ENCODE measurements at regions not wholly inside any gene's neighbourhood (a gene's known extent, or its start where the extent isn't known, plus 50 kb on each side); places are given as distances from the start of the nearest gene placed in this dataset.
"Not testable (repeated sequence)": the region's sequence is repeated elsewhere in the genome, so short reads cannot be mapped to it uniquely, and the experiment has no call there.

GRCh38 chr14:87628780-87629179, 364.2 kb downstream of the GALC start:
- no peak for DNase-seq

GRCh38 chr14:87628129-87628528, 364.9 kb downstream of the GALC start:
- DNase-seq = peak; percentile 90

GRCh38 chr14:87626266-87626665, 366.7 kb downstream of the GALC start:
- DNase-seq = no peak

DNA sequence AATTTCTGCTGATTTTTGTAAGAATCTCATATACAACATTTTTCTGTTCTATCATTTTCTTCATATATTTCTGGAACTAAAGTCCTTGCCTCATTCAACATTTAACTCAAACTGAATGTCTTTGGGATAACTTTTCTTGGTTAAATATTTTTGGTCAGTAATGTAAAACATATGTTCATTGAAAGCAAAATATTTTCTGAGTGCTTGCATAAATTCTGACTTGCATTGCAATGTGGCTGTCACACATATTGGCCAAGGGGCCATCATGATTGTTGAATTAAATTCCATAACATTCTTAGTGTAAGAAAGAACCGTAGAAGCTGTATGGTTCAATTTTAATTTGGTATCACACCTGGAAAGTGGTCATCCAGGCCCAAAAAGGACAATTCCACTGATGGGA, 369.4 kb downstream of the GALC start:
- DNase-seq = no peak

DNA sequence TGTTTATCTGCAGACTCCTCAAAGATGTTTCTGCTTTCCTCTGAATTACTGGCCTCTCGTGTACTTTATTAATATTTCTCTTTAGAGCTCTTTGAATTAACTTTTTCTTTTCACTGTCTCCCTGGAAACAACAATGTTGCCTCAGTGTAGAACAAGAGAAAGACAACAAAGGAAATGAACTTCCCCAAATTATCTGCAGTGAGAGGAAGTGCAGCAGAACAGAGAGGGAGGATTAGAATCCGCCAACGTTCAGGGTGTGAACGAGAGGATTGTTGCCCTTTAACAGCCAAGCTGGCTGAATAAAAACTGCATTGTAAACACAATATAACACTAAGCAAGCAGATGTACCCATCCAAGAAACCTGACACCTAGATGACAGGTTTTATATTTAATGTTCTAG, 375.9 kb downstream of the GALC start:
- DNase-seq = no peak

DNA sequence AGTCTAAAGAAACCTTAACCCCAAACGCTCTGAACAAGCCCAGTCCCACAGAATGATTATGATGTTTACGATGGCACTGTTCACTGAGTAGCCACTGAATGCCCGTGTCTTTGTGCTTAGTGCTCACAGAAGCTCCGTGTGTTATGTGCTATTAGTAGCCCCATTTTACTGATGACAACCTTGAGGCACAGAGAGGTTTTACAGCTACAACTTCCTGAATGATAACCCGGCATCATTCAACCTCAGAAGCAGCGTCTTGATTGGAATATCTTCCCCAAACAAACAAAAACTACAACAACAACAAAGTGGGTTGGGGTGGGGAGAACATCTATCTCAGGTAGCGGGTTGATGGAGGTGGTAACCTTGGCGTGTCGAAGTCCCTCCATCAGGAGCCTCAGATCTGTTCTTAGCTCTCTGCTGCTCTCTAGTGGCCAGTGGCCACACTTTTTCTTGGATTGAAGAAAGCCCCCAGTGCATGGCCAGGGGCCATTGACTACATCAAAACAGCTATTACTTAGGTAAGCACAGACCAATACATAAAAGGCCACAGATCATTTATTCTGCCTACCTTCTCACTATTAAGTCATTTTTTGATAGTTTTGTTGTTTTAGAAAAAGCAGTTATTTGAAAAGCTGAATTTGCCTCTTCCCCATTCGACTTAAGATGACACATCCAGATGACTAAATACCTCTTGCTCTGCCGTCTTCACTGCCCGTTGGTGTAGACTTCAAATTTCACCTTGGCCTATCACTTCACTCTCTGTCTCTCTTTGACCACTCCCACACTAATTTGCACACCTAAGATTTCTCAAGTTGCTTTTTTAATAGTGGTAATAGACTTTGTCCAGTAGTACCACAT, 376.9 kb downstream of the GALC start:
- DNase-seq = peak; percentile 85

DNA sequence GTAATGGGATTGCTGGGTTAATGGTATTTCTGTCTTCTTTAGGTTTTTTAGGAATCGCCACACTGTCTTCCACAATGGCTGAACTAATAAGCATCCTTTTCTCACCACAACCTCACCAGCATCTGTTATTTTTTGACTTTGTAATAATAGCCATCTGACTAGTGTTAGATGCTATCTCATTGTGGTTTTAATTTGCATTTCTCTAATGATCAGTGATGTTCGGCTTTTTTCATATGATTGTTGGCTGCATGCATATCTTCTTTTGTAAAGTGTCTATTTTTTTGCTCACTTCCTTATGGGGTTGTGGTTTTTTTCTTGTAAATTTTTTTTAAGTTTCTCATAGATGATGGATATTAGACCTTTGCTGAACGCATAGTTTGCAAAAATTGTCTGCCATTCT, 377.9 kb downstream of the GALC start:
- DNase-seq = no peak

GRCh38 chr14:87613881-87614280, 379.1 kb downstream of the GALC start:
- no peak for DNase-seq

GRCh38 chr14:87607056-87607455, 385.9 kb downstream of the GALC start:
- not testable (repeated sequence) for DNase-seq

DNA sequence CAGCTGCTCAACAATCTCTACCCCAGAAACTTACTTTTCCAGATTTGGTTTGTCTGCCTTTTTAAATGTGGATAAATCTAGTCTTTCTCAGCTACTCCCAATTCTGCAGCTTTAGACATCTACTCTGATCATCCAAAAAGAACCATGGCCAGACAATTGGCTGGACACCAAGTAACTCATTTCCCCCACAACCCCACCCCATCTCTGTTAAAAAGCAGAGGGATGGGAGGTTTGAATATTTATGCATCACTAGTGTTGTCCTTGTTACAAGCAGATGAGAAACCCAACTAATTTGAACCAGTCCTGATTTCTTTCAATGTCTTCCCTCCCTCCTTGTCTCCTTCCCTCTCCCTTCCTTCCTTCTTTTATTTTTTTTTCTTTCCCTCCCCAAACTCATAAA, 391.9 kb downstream of the GALC start:
- DNase-seq = no peak

DNA sequence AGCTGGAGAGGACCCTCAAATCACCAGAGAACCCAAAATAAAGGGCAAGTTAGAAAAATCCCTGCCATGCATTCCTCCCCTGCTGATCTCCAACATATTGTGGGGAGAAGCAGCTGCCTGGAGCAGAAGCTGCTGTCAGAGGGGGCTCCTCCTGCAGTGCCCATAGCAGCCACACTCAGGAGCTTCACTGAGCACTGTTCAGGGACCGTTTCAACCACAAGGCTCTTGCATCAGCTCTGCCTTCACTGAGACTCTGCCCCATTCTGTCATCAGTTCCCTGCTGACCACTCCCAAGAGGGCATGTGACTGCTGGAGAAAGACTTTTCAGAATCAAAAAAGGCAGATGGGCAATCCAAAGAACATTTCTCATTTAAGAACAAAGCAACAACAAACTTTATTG, 392.7 kb downstream of the GALC start:
- DNase-seq = no peak

- no peak for DNase-seq
These were observed 411.7 kb downstream of the GALC start for GRCh38 chr14:87581298-87581697.

- no peak for DNase-seq
These were observed 413.9 kb downstream of the GALC start for GRCh38 chr14:87579036-87579435.

- DNase-seq = no peak
These were observed 417.6 kb downstream of the GALC start for GRCh38 chr14:87575378-87575777.

GRCh38 chr14:87573591-87573990, 419.4 kb downstream of the GALC start:
- no peak for DNase-seq

GRCh38 chr14:87567618-87568295, 425.2 kb downstream of the GALC start:
- DNase-seq = peak; percentile 25

- peak; percentile 49 for DNase-seq
These were observed 426.0 kb downstream of the GALC start for GRCh38 chr14:87566991-87567390.

DNA sequence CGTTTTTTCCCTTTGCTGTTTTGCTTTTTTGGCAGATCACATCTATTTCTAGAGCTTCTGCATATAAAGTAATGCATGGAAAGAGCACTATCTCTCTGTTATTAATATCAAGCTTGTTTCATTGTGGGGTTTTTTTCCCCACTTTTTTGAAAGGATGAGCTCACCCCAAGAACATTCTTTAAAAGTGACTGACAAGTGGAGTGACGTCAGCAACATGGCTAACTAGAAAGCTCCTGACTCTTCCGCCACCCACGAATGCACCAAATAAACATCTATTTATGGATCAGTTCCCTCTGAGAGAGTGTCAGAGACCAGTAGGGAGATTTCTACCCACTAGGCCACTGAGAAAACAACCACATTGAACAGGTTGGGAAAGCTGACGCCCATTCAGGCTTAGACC, 445.4 kb downstream of the GALC start:
- no peak for DNase-seq

DNA sequence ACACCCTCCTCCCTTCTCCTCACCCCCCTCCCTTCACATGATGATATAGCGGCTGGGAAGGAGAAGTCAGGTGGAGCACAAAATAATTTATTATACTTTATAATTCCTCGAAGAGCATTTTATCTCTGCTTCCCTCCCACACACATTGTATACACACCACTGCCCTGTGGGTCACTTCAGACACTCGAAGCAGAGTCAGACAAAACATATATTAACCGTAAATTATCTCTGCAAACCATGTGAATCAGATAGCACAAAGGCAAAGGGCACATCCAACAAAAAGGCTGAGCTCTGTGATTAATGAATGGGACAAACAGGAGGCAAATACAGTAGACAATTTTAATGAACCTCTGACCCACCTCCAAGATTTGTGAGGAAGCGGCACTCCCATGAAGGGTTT, 450.7 kb downstream of the GALC start:
- DNase-seq = no peak

- DNase-seq = no peak
These were observed 452.6 kb downstream of the GALC start for GRCh38 chr14:87540339-87540738.

GRCh38 chr14:87529081-87529480, 463.9 kb downstream of the GALC start:
- no peak for DNase-seq

DNA sequence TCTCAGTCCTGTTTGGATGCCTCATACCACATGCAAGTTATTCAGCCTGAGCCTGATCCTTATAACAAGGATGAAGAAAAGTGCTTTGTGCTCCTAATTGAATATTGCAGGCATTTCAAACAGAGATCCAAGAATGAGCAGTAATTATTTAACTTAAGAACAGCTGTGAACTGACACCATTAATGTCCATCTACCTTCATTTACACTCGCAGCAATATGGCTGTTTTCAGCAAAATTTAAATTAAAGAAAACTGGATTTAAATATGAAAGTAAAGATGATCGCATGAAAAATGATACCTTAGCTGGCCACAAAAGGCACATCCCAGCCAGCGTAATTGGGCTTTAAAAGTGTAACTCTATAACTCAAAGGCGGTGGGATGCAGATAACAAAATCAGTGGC, 466.3 kb downstream of the GALC start:
- no peak for DNase-seq

DNA sequence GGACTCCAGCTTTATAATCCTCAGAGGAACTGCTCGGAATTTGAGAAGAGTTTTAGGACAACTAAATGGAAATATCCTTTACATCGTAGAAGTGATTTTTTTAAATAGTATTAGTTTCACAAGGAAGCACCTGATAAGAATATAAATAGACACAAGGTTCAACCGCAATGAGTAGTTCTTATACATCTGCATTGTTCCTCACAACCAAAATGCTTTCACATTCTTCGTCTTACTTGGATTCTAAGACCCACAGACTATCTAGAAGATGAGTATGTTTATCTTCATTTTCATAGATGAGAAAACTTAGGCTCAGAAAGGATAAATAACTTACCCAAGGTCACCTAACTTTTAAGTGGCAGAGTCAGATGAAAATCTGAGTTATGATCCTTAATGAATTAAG, 469.0 kb downstream of the GALC start:
- DNase-seq = no peak

GRCh38 chr14:87522575-87522974, 470.4 kb downstream of the GALC start:
- DNase-seq = no peak

- no peak for DNase-seq
These were observed 484.6 kb downstream of the GALC start for GRCh38 chr14:87508333-87508732.

All from eye (tissue), 1 donor.